HG03457 (cell line): ENCODE measurements at regions not wholly inside any gene's neighbourhood (a gene's known extent, or its start where the extent isn't known, plus 50 kb on each side); places are given as distances from the start of the nearest gene placed in this dataset.
"Not testable (repeated sequence)": the region's sequence is repeated elsewhere in the genome, so short reads cannot be mapped to it uniquely, and the experiment has no call there.

Experiments used
- ATAC-seq: cut with Tn5 transposase; IDR thresholded peaks from one replicate; pipeline ENCODE4 v1.9.1; 2021; ENCODE audit warnings: moderate number of reproducible peaks; ENCODE audit not compliant: unreplicated experiment

- no peak for ATAC-seq
Observed at GRCh38 chr15:31433091-31433490, 106.5 kb downstream of the KLF13 start.

DNA sequence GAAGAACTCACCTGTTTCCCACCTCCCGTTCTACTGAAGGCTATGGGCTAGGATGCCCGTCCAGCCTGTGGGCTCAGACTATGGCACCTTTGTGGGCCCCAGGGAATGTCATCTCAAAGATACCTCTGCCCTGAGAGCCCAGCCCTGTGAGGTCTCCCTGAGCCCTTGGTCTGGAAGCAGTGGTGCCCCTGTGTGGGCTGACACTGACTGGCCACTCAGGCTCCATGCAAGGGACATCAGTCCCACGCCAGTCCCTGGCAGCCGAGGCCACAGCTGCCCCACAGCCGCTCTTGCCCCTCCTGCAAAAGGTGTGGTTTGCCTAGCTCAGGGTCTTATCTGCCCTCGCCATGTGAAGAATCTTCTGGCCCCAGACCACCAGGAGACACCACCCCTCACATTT lies 106.9 kb downstream of the KLF13 start:
- ATAC-seq = no peak

DNA sequence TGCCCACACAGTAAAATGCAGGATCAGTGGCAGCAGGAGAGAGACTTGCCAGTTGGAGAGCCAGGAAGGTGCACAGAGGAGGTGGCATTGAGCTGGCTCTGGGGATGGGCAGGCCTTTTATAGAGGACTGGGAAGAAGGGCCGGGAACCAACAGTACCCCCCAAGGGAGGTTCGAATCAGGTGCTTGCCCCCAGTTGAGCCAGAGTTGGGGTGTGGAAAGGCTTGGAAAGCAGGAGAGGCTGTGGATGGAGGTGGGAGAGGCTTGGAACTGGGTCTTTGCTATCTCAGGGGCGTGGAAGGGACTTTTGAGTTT lies 107.6 kb downstream of the KLF13 start:
- no peak for ATAC-seq

DNA sequence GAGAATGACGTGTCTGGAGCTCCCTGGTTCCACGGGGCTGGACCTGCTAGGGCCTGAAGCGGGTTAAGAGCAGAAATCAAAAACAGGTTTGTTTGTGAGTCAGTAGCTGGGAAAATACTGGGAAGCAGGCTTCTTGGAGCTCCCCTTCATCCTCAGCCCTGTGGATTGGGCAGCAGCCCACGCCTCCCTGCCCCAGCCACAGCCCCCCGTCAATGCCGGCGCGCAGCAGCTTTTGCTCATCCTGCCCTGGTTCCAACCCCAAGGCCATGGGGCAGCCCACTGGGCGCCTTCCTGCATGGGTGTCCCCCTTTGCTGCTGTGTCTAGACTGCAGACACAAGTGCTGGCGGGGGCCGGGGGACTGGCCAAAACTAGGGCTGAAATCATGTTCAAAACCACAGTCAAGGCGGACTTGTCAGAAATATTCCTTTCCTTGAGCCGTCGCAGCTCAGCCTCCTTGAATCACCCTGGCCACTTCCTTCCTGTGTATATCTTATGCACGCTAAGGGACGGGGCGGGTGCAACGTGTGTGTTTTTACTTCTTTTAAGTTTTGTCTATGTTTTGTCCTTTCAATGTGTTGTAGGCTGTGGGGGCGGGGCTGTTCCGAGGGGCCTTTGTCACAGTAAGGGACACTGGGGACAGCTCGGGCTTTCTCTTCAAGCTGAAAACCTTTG lies 108.1 kb downstream of the KLF13 start:
- peak; percentile 31 for ATAC-seq

DNA sequence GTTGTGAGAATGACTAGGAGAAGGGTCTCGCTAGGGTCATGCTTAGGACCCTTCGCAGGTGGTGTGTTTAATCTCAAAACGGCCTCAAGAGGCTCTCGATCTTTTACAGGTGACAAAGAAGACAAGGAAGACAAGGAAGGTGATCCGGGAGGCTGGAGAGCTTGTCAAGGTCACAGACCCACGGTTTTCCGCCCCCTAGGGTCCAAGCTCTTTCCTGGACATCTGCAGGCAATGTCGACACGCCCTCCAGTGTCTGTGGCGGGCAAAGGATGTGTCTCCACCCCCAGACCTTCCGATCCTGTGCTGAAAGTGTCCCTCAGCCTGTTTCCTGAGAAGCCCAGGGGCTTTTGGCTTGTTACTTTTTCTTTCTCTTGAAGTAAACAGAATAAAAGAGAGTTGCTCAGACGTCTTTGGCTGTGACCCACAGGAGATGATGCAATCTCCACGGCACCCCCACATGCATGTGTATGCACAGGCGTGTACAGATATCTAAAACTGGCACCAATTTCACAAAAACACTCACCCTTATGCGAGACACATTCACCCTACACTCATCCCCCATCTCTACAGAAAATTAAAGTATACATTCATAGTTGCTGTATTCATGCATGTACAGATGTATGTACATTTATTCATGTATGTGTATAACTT lies 108.8 kb downstream of the KLF13 start:
- peak; percentile 43 for ATAC-seq

DNA sequence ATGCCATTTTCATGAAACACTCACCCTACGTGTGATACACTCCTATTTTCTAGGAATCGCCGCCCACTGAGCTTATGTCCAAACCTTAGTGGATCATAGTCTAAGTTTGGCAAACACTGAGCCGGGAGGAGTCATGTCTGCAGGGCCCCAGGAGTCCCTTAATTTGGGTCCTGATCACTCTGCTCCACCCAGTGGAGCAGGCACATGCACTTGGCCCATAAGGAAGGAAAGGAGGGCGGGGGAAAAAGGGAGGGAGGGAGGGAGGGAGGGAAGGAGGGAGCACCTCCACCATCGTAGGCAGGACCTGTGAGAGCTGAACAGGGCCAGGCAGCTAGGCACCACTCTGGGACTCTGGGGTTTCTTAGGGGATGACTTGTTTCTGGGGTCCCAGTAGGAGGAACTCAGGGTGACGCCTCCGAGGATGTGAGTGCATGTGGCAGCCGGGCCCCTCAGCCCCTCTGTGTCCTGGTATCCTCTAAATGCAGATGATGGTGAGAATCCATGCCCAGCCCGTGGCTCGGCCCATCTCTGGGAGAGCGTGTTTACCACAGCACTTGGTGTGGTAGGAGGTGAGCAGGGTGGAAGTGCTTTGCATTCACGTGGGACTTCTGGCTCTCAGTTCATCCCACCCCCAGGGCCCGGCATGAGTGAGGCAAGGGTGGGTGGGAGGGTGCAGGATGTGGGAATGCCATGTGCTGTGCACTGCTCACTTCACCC lies 109.4 kb downstream of the KLF13 start:
- no peak for ATAC-seq

- ATAC-seq = peak; percentile 32
Observed at GRCh38 chr15:31437686-31438085, 111.1 kb downstream of the KLF13 start.

GRCh38 chr15:31438601-31439265 lies 112.1 kb downstream of the KLF13 start:
- ATAC-seq = no peak

GRCh38 chr15:31439328-31439727 lies 112.7 kb downstream of the KLF13 start:
- no peak for ATAC-seq

GRCh38 chr15:31440216-31440615 lies 113.6 kb downstream of the KLF13 start:
- ATAC-seq = not testable (repeated sequence)

DNA sequence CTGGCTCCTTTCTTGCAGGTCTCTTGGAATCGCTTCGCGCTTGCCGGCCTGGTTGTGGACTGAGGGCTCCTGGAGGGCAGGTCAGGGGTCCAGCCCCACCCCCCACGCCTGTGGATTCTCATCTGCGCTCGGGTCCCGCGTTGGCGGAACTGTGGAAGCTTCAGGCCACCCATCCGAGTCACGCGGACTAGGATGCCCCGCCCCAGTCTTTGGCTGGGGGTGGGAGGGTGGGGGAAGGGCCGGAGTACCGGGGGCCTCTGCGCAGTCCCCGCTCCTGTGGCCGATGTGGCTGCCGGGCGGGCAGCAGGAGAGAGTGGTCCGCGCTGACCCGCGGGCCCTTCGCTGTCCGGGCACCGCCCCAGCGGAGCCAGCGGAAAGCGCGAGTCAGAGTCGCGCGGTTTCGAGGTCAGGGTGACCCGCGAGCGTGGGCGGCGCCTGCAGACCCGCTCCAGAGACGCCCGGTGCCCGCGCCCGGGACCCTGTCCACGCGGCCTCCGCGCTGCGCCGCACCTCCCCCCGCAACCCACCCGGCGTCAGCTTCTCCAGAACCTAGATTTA lies 114.2 kb downstream of the KLF13 start:
- no peak for ATAC-seq

DNA sequence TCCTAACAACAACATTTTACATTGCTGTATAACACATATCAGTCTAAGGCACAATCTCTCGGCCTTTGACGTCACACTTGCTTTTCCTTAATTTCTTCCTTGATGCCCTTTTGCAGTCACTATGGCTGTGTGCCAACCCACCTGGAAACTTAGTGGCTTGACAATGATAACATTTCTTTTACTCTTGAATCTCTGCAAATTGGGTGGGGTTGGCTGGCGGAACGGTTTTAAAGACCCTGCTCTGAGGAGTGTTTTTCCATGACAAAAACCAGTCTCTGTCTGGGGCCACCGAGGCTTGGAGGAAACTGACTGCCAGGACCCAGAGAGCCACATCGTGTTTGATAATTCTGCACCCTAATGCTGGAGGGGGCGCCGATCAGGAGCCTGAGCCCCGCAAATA lies 115.6 kb downstream of the KLF13 start:
- ATAC-seq = no peak

DNA sequence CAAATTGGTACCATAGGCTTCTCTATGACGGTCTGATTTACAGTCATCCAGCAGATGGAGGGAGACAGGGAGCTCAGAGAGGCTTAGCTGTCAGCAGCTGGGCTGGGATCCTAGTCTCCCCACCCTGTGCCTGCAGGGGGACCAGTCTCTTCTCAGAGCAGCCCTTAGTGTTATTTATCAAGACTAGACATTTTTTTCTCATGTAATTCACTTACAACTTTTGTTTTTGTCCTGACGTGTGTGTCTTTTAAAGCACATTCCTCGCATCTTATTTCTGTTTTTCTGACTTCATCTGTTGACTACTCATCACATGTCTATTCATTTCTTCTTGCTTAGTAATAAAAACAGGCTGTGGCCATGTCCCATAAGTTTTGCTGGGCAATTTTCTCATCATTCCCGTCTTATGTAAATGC lies 116.1 kb downstream of the KLF13 start:
- ATAC-seq = no peak

DNA sequence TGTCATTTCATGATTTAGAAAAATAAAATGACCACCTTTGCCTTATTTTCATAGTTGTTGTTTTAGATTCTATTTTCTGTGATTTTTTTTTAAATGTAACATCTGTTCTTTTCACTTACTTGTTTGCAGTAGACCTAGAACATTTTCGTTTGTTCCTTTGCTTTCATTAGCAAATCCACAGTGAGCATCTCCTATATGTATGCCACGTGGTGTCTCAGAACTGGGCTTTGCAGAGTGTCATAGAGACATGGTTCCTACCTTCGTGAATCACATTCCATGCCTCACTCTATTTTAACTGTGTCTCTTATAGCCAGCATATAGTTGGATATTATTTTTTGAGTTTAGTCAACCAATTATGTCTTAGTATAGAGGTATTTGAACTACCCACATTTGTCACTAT lies 118.2 kb downstream of the KLF13 start:
- no peak for ATAC-seq

GRCh38 chr15:31446546-31446945 lies 119.9 kb downstream of the KLF13 start:
- ATAC-seq = no peak

GRCh38 chr15:31447931-31448634 lies 121.4 kb downstream of the KLF13 start:
- no peak for ATAC-seq

GRCh38 chr15:31448635-31448979 lies 122.0 kb downstream of the KLF13 start:
- no peak for ATAC-seq

- no peak for ATAC-seq
Observed at GRCh38 chr15:31452595-31453557, 126.2 kb downstream of the KLF13 start.

GRCh38 chr15:31453558-31454318 lies 127.1 kb downstream of the KLF13 start:
- ATAC-seq = no peak
